Kidney (tissue), 13 donors: ENCODE measurements at regions not wholly inside any gene's neighbourhood (a gene's known extent, or its start where the extent isn't known, plus 50 kb on each side); places are given as distances from the start of the nearest gene placed in this dataset.
"Not testable (repeated sequence)": the region's sequence is repeated elsewhere in the genome, so short reads cannot be mapped to it uniquely, and the experiment has no call there.

Experiments used
- DNase-seq, 5 donors: peaks; one replicate each; pipeline ENCODE4 v3.0.0-alpha.2; 2013 to 2020
- FAIRE-seq: peaks from 2 replicates; lab custom pipeline; 2012; peaks lifted over from hg19 to GRCh38; lab: Jason Lieb, UNC
- H3K27ac ChIP-seq, 2 donors: one replicate each; pipeline ENCODE4 v1.7.0; 2013; ENCODE audit warnings: low read depth in 2 of 2, low read length in 2 of 2, inconsistent platforms in 1 of 2
- H3K27me3 ChIP-seq: one replicate; pipeline ENCODE4 v1.7.1; 2013; ENCODE audit warnings: low read length, inconsistent platforms; ENCODE audit not compliant: control insufficient read depth, insufficient read depth
- H3K36me3 ChIP-seq, 3 donors: one replicate each; pipeline versions ENCODE4 v1.7.0 to v1.7.1; 2013; ENCODE audit warnings: low read length in 3 of 3, control low read depth in 1 of 3, inconsistent platforms in 1 of 3; ENCODE audit not compliant: insufficient read depth in 3 of 3, control insufficient read depth in 2 of 3
- H3K4me1 ChIP-seq, 3 donors: one replicate each; pipeline versions ENCODE4 v1.7.0 to v1.7.1; 2013; ENCODE audit warnings: low read length in 3 of 3, inconsistent platforms in 1 of 3, low read depth in 1 of 3; ENCODE audit not compliant: control insufficient read depth in 2 of 3, insufficient read depth in 2 of 3
- H3K4me3 ChIP-seq, 3 donors: one replicate each; pipeline versions ENCODE4 v1.7.0 to v1.8.1; 2013; ENCODE audit warnings: low read length in 3 of 3, control low read depth in 1 of 3, inconsistent platforms in 1 of 3
- H3K9ac ChIP-seq, 3 donors: one replicate each; pipeline versions ENCODE4 v1.7.0 to v1.7.1; 2013; ENCODE audit warnings: low read length in 3 of 3, control low read depth in 1 of 3, inconsistent platforms in 1 of 3
- H3K9me3 ChIP-seq, 3 donors: one replicate each; pipeline versions ENCODE4 v1.7.0 to v1.7.1; 2013; ENCODE audit warnings: low read length in 3 of 3, control low read depth in 1 of 3, inconsistent platforms in 1 of 3; ENCODE audit not compliant: control insufficient read depth in 2 of 3, insufficient read depth in 1 of 3
- intact Hi-C: fragments of 100-400 bp; cut with DNase I; formaldehyde crosslinking; loops from one replicate; pipeline ENCODE4 v1.11.1; 2022
- TF ChIP-seq, protein P1 (sequence below): IDR thresholded peaks from 3 replicates; pipeline ENCODE4 v1.5.1; 2012; ENCODE audit warnings: mild to moderate bottlenecking, moderate library complexity, borderline replicate concordance; ENCODE audit not compliant: insufficient read depth; ENCODE audit errors: extremely low read depth
- donor health status: control.
- donor health status: control.
- donor health status: control.
- donor health status: control.
- donor health status: control.
- donor health status: DM: yes; HTN: yes; CAD: no.
- donor health status: Normal renal cell carcinoma (clear cell type).

DNA sequence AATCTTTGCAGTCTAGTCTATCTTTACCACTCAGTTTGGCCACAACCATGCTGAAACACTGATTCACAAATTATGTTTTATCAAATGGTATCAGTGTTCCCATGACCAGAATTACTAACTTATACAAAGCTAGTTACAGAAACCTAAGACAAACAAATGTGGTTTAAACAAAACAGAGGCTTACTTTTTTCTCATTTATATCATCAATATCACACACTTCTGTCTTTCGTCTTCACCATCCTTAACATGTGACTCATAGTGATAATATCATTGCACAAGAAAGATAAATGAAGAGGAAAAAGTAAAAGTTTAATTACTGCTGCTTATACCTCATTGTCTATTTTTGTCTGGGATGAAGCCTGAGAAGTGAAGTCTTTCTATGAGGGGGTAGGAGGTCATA is 406.6 kb downstream of the PCDH10 start:
- Histone ChIP-seq H3K27ac (no peak overlapping the region), H3K9ac (no peak overlapping the region), H3K9me3 (no peaks in the 10 kb centered on the region), H3K36me3 (no peaks in the 10 kb centered on the region), H3K4me3 (no peak overlapping the region), H3K27me3 (no peaks in the 10 kb centered on the region), H3K4me1 (no peaks in the 10 kb centered on the region)
- DNase-seq (no peak), FAIRE-seq (no peak)
- TF ChIP-seq, protein P1, sequence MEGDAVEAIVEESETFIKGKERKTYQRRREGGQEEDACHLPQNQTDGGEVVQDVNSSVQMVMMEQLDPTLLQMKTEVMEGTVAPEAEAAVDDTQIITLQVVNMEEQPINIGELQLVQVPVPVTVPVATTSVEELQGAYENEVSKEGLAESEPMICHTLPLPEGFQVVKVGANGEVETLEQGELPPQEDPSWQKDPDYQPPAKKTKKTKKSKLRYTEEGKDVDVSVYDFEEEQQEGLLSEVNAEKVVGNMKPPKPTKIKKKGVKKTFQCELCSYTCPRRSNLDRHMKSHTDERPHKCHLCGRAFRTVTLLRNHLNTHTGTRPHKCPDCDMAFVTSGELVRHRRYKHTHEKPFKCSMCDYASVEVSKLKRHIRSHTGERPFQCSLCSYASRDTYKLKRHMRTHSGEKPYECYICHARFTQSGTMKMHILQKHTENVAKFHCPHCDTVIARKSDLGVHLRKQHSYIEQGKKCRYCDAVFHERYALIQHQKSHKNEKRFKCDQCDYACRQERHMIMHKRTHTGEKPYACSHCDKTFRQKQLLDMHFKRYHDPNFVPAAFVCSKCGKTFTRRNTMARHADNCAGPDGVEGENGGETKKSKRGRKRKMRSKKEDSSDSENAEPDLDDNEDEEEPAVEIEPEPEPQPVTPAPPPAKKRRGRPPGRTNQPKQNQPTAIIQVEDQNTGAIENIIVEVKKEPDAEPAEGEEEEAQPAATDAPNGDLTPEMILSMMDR, result no peak
- intact Hi-C loops, result no loop called here

DNA sequence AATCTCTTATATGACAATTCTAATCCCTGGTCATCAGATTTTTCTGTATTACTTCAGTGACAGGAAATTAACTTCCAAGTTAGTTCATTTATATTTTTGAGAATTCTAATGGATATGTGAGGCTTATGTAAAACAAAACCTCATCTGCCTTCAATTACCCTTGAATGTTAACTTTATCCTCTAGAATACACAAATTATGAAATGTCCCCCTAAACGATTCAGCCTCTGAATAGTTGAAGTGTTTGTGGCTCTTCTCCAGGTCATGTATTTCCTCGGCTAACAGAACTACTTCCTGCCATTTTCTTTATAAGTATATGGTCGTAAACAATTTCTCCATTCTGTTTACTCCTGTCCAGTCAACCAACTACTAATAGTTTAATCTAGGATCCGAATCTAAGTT is 401.3 kb downstream of the PCDH10 start:
- no peaks in the 10 kb centered on the region for H3K9me3 ChIP-seq
- H3K9ac ChIP-seq, result no peak overlapping the region
- no peak overlapping the region for H3K27ac ChIP-seq
- DNase-seq (no peak), FAIRE-seq (no peak)
- H3K4me3 ChIP-seq, result no peak overlapping the region
- H3K36me3 ChIP-seq, result no peaks in the 10 kb centered on the region
- H3K27me3 ChIP-seq, result no peaks in the 10 kb centered on the region
- TF ChIP-seq, protein P1, result no peak
- intact Hi-C loops, result no loop called here
- H3K4me1 ChIP-seq, result no peaks in the 10 kb centered on the region

DNA sequence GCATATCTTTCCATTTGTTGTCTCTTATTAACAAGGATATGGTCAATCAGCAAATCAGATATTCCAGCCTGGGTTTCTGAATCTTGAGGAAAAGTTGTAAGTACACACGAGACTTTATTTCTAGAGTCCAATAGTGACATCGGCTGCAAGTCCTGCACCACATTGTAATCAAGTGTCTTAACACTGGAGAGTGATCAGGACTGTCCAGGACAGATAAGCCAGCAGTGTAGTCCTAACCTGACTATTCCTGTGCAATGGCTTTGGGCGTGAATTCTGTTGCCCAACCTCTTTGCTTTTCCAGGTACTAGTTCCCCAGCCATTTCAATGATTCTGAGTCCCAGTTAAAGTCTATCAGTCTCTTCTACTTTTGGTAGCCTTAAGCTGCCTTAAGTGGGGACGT is 395.0 kb downstream of the PCDH10 start:
- TF ChIP-seq, protein P1, result no peak
- Histone ChIP-seq H3K27ac (no peak overlapping the region), H3K27me3 (no peaks in the 10 kb centered on the region), H3K9me3 (peaks cover 0 to 5% (median 0%) of the 10 kb centered on the region in 3 donors), H3K4me1 (no peaks in the 10 kb centered on the region), H3K9ac (no peak overlapping the region), H3K36me3 (no peaks in the 10 kb centered on the region), H3K4me3 (no peak overlapping the region)
- FAIRE-seq (no peak), DNase-seq (no peak)
- intact Hi-C loops, result no loop called here

DNA sequence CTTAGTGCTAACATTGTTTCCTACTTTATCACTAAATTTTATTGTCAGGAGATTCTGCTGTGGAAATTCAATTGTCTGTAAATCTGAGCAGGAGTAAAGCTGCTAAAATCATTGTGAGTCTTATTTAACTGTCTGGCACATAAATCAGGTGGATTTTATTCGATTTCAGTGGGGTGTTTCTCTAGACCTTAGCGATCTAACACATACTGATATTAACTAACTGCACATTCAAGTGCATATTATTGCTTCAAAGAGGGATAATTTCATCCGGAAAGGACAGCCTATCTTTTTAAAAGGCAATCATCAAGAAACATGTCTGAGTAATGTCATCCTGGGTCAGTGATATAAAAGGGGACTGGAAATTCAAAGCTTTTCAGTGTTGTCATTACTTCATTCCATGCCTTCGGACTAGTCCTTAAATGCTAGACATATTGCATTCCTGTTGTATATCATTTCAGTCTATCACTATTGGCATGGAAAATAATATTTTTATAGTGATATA is 388.7 kb downstream of the PCDH10 start:
- Histone ChIP-seq H3K27ac (no peak overlapping the region), H3K4me1 (no peaks in the 10 kb centered on the region), H3K9me3 (peaks cover 0 to 5% (median 0%) of the 10 kb centered on the region in 3 donors), H3K27me3 (no peaks in the 10 kb centered on the region), H3K36me3 (no peaks in the 10 kb centered on the region), H3K9ac (no peak overlapping the region), H3K4me3 (no peak overlapping the region)
- FAIRE-seq (no peak), DNase-seq (peak in 2 of 5 donors; percentile 9)
- TF ChIP-seq, protein P1, result no peak
- intact Hi-C loops, result no loop called here

DNA sequence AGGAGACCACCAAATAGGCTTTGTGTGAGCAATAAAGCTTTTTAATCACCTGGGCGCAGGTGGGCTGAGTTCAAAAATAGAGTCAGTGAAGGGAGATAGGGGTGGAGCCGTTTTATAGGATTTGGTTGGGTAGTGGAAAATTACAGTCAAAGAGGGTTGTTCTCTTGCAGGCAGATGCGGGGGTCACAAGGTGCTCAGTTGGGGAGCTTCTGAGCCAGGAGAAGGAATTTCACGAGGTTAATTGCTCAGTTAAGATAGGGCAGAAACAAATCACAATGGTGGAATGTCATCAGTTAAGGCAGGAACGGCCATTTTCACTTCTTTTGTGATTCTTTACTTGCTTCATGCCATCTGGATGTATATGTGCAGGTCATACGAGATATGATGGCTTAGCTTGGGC is 385.1 kb downstream of the PCDH10 start:
- H3K27ac ChIP-seq, FAIRE-seq, H3K9ac ChIP-seq, H3K36me3 ChIP-seq, H3K27me3 ChIP-seq, H3K9me3 ChIP-seq, H3K4me3 ChIP-seq, intact Hi-C loops, H3K4me1 ChIP-seq, DNase-seq: not testable (repeated sequence)
